ENCODE measurements at regions not wholly inside any gene's neighbourhood (a gene's known extent, or its start where the extent isn't known, plus 50 kb on each side); places are given as distances from the start of the nearest gene placed in this dataset.

- TF ChIP-seq, protein P1, sequence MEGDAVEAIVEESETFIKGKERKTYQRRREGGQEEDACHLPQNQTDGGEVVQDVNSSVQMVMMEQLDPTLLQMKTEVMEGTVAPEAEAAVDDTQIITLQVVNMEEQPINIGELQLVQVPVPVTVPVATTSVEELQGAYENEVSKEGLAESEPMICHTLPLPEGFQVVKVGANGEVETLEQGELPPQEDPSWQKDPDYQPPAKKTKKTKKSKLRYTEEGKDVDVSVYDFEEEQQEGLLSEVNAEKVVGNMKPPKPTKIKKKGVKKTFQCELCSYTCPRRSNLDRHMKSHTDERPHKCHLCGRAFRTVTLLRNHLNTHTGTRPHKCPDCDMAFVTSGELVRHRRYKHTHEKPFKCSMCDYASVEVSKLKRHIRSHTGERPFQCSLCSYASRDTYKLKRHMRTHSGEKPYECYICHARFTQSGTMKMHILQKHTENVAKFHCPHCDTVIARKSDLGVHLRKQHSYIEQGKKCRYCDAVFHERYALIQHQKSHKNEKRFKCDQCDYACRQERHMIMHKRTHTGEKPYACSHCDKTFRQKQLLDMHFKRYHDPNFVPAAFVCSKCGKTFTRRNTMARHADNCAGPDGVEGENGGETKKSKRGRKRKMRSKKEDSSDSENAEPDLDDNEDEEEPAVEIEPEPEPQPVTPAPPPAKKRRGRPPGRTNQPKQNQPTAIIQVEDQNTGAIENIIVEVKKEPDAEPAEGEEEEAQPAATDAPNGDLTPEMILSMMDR (conservative IDR thresholded peaks at IDR 0.05) = no peak
- no peak for TF ChIP-seq ZFX (IDR thresholded peaks at IDR 0.05)
Measured at GRCh38 chr2:226552571-226553285, 246.9 kb downstream of the IRS1 start.
